DMS53 treated with DMSO at 0.1 percent for 48 hours (cell line): ENCODE measurements at regions not wholly inside any gene's neighbourhood (a gene's known extent, or its start where the extent isn't known, plus 50 kb on each side); places are given as distances from the start of the nearest gene placed in this dataset.
"Not testable (repeated sequence)": the region's sequence is repeated elsewhere in the genome, so short reads cannot be mapped to it uniquely, and the experiment has no call there.

Source experiments
- DNase-seq: peaks from one replicate; lab custom pipeline; 2025; ENCODE audit not compliant: unreplicated experiment; lab: John Stamatoyannopoulos, UW

GRCh38 chr1:238485057-238485911 lies 594.6 kb upstream of the ZP4 start:
- peak; percentile 19 for DNase-seq

- no peak for DNase-seq
Measured at GRCh38 chr1:238484121-238484520, 593.4 kb upstream of the ZP4 start.

GRCh38 chr1:238476841-238477240 lies 586.1 kb upstream of the ZP4 start:
- DNase-seq, result no peak

GRCh38 chr1:238475712-238476111 lies 585.0 kb upstream of the ZP4 start:
- DNase-seq, result no peak

GRCh38 chr1:238474263-238474662 lies 583.5 kb upstream of the ZP4 start:
- DNase-seq, result no peak

- no peak for DNase-seq
Measured at GRCh38 chr1:238469146-238469631, 578.5 kb upstream of the ZP4 start.

- no peak for DNase-seq
Measured at GRCh38 chr1:238468068-238468467, 577.3 kb upstream of the ZP4 start.

- no peak for DNase-seq
Measured at GRCh38 chr1:238466459-238466858, 575.7 kb upstream of the ZP4 start.

- no peak for DNase-seq
Measured at GRCh38 chr1:238465449-238465848, 574.7 kb upstream of the ZP4 start.

GRCh38 chr1:238458899-238459298 lies 568.2 kb upstream of the ZP4 start:
- no peak for DNase-seq

- DNase-seq, result no peak
Measured at GRCh38 chr1:238457610-238458009, 566.9 kb upstream of the ZP4 start.

- no peak for DNase-seq
Measured at GRCh38 chr1:238451781-238452310, 561.1 kb upstream of the ZP4 start.

- no peak for DNase-seq
Measured at GRCh38 chr1:238450976-238451375, 560.3 kb upstream of the ZP4 start.

GRCh38 chr1:238443687-238444086 lies 553.0 kb upstream of the ZP4 start:
- no peak for DNase-seq

GRCh38 chr1:238439511-238439910 lies 548.8 kb upstream of the ZP4 start:
- no peak for DNase-seq

GRCh38 chr1:238438311-238439270 lies 547.9 kb upstream of the ZP4 start:
- DNase-seq, result no peak

GRCh38 chr1:238429703-238430102 lies 539.0 kb upstream of the ZP4 start:
- DNase-seq, result not testable (repeated sequence)

- DNase-seq, result no peak
Measured at GRCh38 chr1:238419209-238419608, 528.5 kb upstream of the ZP4 start.

- DNase-seq, result no peak
Measured at GRCh38 chr1:238409932-238410331, 519.2 kb upstream of the ZP4 start.

- DNase-seq, result no peak
Measured at GRCh38 chr1:238409191-238409850, 518.6 kb upstream of the ZP4 start.

- no peak for DNase-seq
Measured at GRCh38 chr1:238408737-238409136, 518.0 kb upstream of the ZP4 start.
